Endodermal cell (in vitro differentiated cells): ENCODE measurements at regions not wholly inside any gene's neighbourhood (a gene's known extent, or its start where the extent isn't known, plus 50 kb on each side); places are given as distances from the start of the nearest gene placed in this dataset.
A peak's percentile ranks its signal among the peaks of the same experiment; 100 is the strongest.

Experiments used
- DNase-seq: peaks from one replicate; pipeline ENCODE4 v3.0.0-alpha.2; 2017
- H3K27ac ChIP-seq: 2 replicates; pipeline ENCODE4 v1.5.1; 2013; ENCODE audit warnings: mild to moderate bottlenecking, low read depth, low read length, moderate library complexity
- H3K27me3 ChIP-seq: 2 replicates; pipeline ENCODE4 v1.6.1; 2013; ENCODE audit warnings: mild to moderate bottlenecking, low read length, moderate library complexity; ENCODE audit not compliant: insufficient read depth, control insufficient read depth, poor library complexity, severe bottlenecking
- H3K36me3 ChIP-seq: 2 replicates; pipeline ENCODE4 v1.7.0; 2013; ENCODE audit warnings: mild to moderate bottlenecking, low read length, moderate library complexity; ENCODE audit not compliant: control insufficient read depth, insufficient read depth
- H3K4me1 ChIP-seq: one replicate; pipeline ENCODE4 v1.7.0; 2013; ENCODE audit warnings: low read length; ENCODE audit not compliant: control insufficient read depth, insufficient read depth
- H3K4me3 ChIP-seq: 2 replicates; pipeline ENCODE4 v1.5.1; 2013; ENCODE audit warnings: mild to moderate bottlenecking, low read length, moderate library complexity
- H3K9ac ChIP-seq: 2 replicates; pipeline ENCODE4 v1.6.1; 2013; ENCODE audit warnings: mild to moderate bottlenecking, low read length, moderate library complexity; ENCODE audit not compliant: poor library complexity, severe bottlenecking; ENCODE audit errors: extremely low read depth
- H3K9me3 ChIP-seq: 2 replicates; pipeline ENCODE4 v1.6.1; 2013; ENCODE audit warnings: mild to moderate bottlenecking, low read length, moderate library complexity; ENCODE audit not compliant: control insufficient read depth
- H3K27ac Mint-ChIP-seq: 2 replicates; pipeline ENCODE4 v1.8.0; 2020; ENCODE audit warnings: mixed read lengths
- H3K27me3 Mint-ChIP-seq: 2 replicates; pipeline ENCODE4 v1.8.0; 2021; ENCODE audit warnings: mild to moderate bottlenecking, mixed read lengths; ENCODE audit not compliant: insufficient read depth
- H3K36me3 Mint-ChIP-seq: 2 replicates; pipeline ENCODE4 v1.8.0; 2020; ENCODE audit warnings: low read depth, mixed read lengths
- H3K4me1 Mint-ChIP-seq: 2 replicates; pipeline ENCODE4 v1.8.0; 2020; ENCODE audit warnings: mixed read lengths
- H3K4me3 Mint-ChIP-seq: 2 replicates; pipeline ENCODE4 v1.8.0; 2020; ENCODE audit warnings: mild to moderate bottlenecking, moderate library complexity, mixed read lengths
- H3K9me3 Mint-ChIP-seq: 2 replicates; pipeline ENCODE4 v1.8.0; 2020; ENCODE audit warnings: mild to moderate bottlenecking, mixed read lengths
- WGBS, 2 experiments: methylation state at CpG; one replicate each; pipeline versions ENCODE4 v1.1.5 to v1.1.7; 2013; ENCODE audit warnings: missing lambda C conversion rate in 2 of 2, mixed read lengths in 1 of 2; ENCODE audit not compliant: insufficient coverage in 1 of 2, insufficient read length in 1 of 2; 5-methylcytosine and 5-hydroxymethylcytosine counted together
- TF ChIP-seq, protein P1 (sequence below): fragments of 200-600 bp; sonication (generic); conservative IDR thresholded peaks from 2 replicates; pipeline ENCODE4 v1.5.0; 2021; ENCODE audit warnings: antibody characterized with exemption, mild to moderate bottlenecking

DNA sequence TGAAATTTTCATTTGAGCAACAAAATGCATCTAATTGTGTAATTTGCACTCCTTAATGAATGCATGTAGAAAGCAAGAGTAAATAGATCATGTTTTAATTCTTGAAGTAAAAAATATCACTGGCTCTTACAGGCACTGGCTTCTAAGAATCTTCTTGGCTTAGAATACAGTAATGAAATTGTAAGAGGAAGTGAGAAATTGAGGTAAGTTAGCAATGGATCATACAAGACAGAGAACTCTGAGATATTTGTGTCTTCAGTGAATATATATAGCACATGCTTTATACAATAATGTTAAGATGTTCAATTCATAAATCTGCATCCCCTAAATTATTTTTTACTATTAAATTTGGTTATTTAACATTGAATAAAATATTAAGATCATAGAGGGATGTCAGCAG, 465.0 kb downstream of the CNTN3 start:
- Histone ChIP-seq H3K27me3 (peaks cover 4% of the 10 kb centered on the region), H3K9me3 (no peaks in the 10 kb centered on the region), H3K36me3 (no peaks in the 10 kb centered on the region), H3K4me1 (no peaks in the 10 kb centered on the region), H3K4me3 (no peak overlapping the region), H3K27ac (no peak overlapping the region), H3K9ac (no peak overlapping the region)
- TF ChIP-seq, protein P1, sequence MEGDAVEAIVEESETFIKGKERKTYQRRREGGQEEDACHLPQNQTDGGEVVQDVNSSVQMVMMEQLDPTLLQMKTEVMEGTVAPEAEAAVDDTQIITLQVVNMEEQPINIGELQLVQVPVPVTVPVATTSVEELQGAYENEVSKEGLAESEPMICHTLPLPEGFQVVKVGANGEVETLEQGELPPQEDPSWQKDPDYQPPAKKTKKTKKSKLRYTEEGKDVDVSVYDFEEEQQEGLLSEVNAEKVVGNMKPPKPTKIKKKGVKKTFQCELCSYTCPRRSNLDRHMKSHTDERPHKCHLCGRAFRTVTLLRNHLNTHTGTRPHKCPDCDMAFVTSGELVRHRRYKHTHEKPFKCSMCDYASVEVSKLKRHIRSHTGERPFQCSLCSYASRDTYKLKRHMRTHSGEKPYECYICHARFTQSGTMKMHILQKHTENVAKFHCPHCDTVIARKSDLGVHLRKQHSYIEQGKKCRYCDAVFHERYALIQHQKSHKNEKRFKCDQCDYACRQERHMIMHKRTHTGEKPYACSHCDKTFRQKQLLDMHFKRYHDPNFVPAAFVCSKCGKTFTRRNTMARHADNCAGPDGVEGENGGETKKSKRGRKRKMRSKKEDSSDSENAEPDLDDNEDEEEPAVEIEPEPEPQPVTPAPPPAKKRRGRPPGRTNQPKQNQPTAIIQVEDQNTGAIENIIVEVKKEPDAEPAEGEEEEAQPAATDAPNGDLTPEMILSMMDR = no peak
- Mint-ChIP-seq H3K4me3 (no peak overlapping the region), H3K27me3 (no peaks in the 10 kb centered on the region), H3K4me1 (no peaks in the 10 kb centered on the region), H3K27ac (no peak overlapping the region), H3K9me3 (peaks cover 5% of the 10 kb centered on the region), H3K36me3 (no peaks in the 10 kb centered on the region)
- DNase-seq = no peak

DNA sequence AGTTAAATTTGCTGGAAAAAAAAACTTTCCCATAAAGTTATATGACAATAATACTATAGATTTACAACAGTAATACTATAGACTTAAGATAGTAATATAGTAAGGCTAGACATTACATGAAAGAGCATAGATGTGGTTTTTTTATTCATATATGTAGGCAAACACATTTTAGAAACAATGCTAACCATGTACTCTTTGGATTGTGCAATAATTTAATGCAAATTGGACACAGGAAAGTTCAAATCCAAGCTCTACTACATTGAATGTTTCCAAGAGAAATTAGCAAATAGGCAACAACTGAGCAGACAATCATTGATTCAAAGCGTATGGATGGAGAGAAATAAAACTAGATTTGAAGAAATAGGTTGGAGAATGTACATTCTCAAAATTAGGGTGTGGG, 469.2 kb downstream of the CNTN3 start:
- no peak overlapping the region for H3K27ac Mint-ChIP-seq
- TF ChIP-seq, protein P1 = no peak
- peaks cover 4% of the 10 kb centered on the region for H3K27me3 ChIP-seq
- WGBS, 2 experiments = 91 to 100% methylated on average over 1 of the region's 1 CpG
- H3K9ac ChIP-seq = no peak overlapping the region
- no peak overlapping the region for H3K4me3 Mint-ChIP-seq
- H3K4me3 ChIP-seq = no peak overlapping the region
- no peaks in the 10 kb centered on the region for H3K9me3 ChIP-seq
- H3K36me3 ChIP-seq = no peaks in the 10 kb centered on the region
- no peaks in the 10 kb centered on the region for H3K36me3 Mint-ChIP-seq
- DNase-seq = no peak
- no peaks in the 10 kb centered on the region for H3K9me3 Mint-ChIP-seq
- H3K4me1 Mint-ChIP-seq = no peaks in the 10 kb centered on the region
- H3K27ac ChIP-seq = no peak overlapping the region
- H3K27me3 Mint-ChIP-seq = no peaks in the 10 kb centered on the region
- H3K4me1 ChIP-seq = no peaks in the 10 kb centered on the region

DNA sequence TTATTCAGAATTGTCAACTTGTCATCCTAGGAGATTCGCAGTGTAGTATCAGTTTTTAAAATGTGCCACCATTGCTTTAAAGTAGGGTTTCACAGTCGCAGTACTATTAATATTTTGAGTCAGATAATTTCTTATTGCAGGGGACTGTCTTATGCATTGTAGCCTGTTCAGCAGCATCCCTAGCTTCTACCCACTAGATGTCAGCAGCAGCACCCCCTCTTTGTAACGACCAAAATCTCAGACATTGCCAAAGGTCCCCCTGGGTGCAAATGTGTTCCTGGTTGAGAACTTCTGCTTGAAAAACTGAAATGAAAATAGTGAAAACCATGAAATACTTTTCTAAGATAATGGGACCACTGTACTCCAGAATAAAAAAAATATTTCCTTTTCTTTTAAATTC, 474.8 kb downstream of the CNTN3 start:
- no peak overlapping the region for H3K4me3 Mint-ChIP-seq
- no peaks in the 10 kb centered on the region for H3K4me1 Mint-ChIP-seq
- no peak overlapping the region for H3K9ac ChIP-seq
- H3K9me3 ChIP-seq = no peaks in the 10 kb centered on the region
- H3K36me3 Mint-ChIP-seq = no peaks in the 10 kb centered on the region
- no peak overlapping the region for H3K27ac Mint-ChIP-seq
- no peaks in the 10 kb centered on the region for H3K27me3 Mint-ChIP-seq
- no peaks in the 10 kb centered on the region for H3K4me1 ChIP-seq
- H3K27me3 ChIP-seq = no peaks in the 10 kb centered on the region
- peak; percentile 48 for DNase-seq
- H3K4me3 ChIP-seq = no peak overlapping the region
- TF ChIP-seq, protein P1 = peak; percentile 68
- no peak overlapping the region for H3K27ac ChIP-seq
- 65 to 80% methylated on average over 1 to 3 of the region's 3 CpGs for WGBS, 2 experiments
- H3K36me3 ChIP-seq = no peaks in the 10 kb centered on the region
- H3K9me3 Mint-ChIP-seq = no peaks in the 10 kb centered on the region
